Mucosa of descending colon (tissue), 3 donors: ENCODE measurements at regions not wholly inside any gene's neighbourhood (a gene's known extent, or its start where the extent isn't known, plus 50 kb on each side); places are given as distances from the start of the nearest gene placed in this dataset.

Source experiments
- ATAC-seq: fragments of 200-7000 bp; cut with Tn5 transposase; one replicate; pipeline ENCODE4 v1.9.1; 2020; ENCODE audit warnings: mild to moderate bottlenecking, moderate library complexity
- DNase-seq, 3 donors: peaks; one replicate each; pipeline ENCODE4 v3.0.0-alpha.2; 2020
- H3K36me3 ChIP-seq: fragments of 200-600 bp; one replicate; pipeline ENCODE4 v1.8.0; 2021; ENCODE audit warnings: low read depth, mild to moderate bottlenecking
- H3K4me1 ChIP-seq: fragments of 200-600 bp; one replicate; pipeline ENCODE4 v1.8.0; 2021; ENCODE audit warnings: low read depth, mild to moderate bottlenecking
- H3K4me3 ChIP-seq: fragments of 200-600 bp; one replicate; pipeline ENCODE4 v1.8.0; 2021; ENCODE audit warnings: mild to moderate bottlenecking
- H3K9me3 ChIP-seq: fragments of 200-600 bp; one replicate; pipeline ENCODE4 v1.8.0; 2021; ENCODE audit warnings: mild to moderate bottlenecking
- CTCF ChIP-seq: fragments of 200-600 bp; IDR thresholded peaks from one replicate; pipeline ENCODE4 v1.8.0; 2022; ENCODE audit warnings: antibody characterized with exemption, mild to moderate bottlenecking
- intact Hi-C, 2 donors: fragments of 100-400 bp; cut with DNase I in 1 of 2; cut with micrococcal nuclease in 1 of 2; formaldehyde crosslinking; loops; one replicate each; pipeline versions ENCODE4 v1.11.0 to v1.11.1; 2022; cut with DNase I, micrococcal nuclease
- donor health status: DM: no; HTN: no; CAD: no; lungs with moderate emphysema.
- donor health status: DM: no; HTN: no; CAD: no.
- donor health status: DM: no; HTN: yes; CAD: no.

- intact Hi-C loops: no loop called here
- no peak for ATAC-seq
- Histone ChIP-seq H3K36me3 (no peaks in the 10 kb centered on the region), H3K4me3 (no peak overlapping the region), H3K9me3 (no peaks in the 10 kb centered on the region), H3K4me1 (no peaks in the 10 kb centered on the region)
- no peak for DNase-seq
- no peak for TF ChIP-seq CTCF
These were observed 377.8 kb upstream of the HS6ST1 start for GRCh38 chr2:128696421-128696820.

DNA sequence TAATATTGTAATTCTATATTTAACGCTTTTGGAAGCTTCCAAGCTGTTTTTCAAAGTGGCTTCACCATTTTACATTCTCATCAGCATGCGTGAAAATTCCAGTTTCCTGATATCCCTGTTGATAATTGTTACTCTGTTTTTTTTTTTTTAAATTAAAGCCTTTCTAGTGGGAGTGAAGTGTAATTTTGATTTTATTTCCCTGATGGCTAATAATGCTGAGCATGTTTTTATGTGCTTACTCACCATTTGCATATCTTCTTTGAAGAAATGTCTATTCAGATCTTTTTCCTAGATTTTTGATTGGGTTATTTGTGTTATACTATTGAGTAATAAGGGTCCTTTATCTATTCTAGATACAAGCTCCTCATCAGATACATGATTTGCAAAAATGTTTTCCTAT is 382.8 kb upstream of the HS6ST1 start:
- Histone ChIP-seq H3K4me3 (no peak overlapping the region), H3K36me3 (no peaks in the 10 kb centered on the region), H3K4me1 (no peaks in the 10 kb centered on the region), H3K9me3 (peaks cover 3% of the 10 kb centered on the region)
- DNase-seq (no peak), ATAC-seq (no peak)
- intact Hi-C loops: no loop called here
- no peak for TF ChIP-seq CTCF

DNA sequence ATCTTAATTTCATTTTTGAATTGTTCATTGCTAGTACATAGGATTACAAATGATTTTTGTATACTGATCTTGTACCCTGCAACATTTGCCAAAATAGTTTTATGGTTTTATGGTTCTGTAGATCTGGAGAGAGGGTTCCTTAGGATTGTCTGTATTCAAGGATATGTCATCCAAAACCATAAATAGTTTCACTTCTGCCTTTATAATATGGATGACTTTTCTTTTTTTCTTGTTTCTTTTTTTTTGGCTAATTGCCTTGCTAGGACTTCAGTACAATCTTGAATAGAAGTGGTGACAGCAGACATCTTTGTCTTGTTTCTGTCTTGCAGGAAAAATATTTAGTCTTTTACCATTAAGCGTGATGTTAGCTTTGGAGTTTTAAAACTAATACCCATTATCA is 383.9 kb upstream of the HS6ST1 start:
- no peak for TF ChIP-seq CTCF
- no peaks in the 10 kb centered on the region for H3K4me1 ChIP-seq
- peaks cover 11% of the 10 kb centered on the region for H3K9me3 ChIP-seq
- no peaks in the 10 kb centered on the region for H3K36me3 ChIP-seq
- intact Hi-C loops: no loop called here
- H3K4me3 ChIP-seq: no peak overlapping the region
- ATAC-seq (no peak), DNase-seq (no peak)

DNA sequence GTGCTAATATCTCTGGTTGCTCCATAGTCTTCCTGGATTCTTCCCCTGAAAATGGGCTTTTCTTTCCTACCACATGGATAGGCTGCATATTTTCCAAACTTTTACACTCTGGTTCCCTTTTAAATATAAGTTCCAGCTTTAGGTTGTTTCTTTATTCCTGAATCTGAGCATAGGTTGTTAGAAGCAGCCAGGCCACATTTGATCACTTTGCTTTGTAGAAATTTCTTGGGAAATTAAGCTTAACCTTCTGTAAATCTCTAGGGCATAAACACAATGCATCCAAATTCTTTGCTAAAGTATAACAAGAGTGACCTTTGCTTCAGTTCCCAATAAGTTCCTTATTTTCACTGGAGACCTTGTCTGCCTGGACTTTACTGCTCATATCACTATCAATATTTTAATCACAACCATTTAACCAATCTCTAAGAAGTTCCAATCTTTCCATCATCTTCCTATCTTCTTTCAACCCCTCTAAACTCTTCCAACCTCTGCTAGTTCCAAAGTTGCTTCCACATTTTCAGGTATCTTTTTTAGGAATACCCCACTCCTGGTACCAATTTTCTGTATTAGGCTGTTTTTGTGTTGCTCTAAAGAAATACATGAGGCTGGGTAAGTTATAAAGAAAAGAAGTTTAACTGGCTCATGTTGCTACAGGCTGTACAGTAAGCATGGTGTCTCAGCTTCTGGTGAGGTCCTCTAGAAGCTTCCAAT is 389.6 kb upstream of the HS6ST1 start:
- H3K9me3 ChIP-seq: peaks cover 27% of the 10 kb centered on the region
- DNase-seq (no peak), ATAC-seq (no peak)
- H3K4me1 ChIP-seq: no peaks in the 10 kb centered on the region
- no peak overlapping the region for H3K4me3 ChIP-seq
- TF ChIP-seq CTCF: no peak
- intact Hi-C loops: no loop called here
- no peaks in the 10 kb centered on the region for H3K36me3 ChIP-seq

DNA sequence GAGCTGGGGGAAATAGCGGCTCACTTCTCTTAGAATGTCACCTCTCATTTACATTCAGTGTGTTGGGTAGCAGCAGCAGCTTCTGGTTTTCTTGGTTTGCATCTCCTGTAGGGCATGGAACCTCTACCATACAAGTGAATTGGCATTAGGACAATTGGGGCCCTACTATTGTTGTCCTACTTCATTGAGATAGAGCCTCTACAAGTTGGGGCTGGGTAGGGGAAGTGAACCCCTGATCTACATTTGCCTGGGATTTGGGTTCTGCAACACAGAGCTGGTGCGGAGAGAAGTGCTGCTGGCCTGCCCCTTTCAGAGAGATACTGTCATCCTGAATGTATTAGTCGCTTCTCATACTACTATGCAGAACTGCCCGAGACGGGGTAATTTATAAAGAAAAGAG is 391.6 kb upstream of the HS6ST1 start:
- no peak for TF ChIP-seq CTCF
- no peak overlapping the region for H3K4me3 ChIP-seq
- no peaks in the 10 kb centered on the region for H3K36me3 ChIP-seq
- ATAC-seq: no peak
- no peaks in the 10 kb centered on the region for H3K4me1 ChIP-seq
- intact Hi-C loops: no loop called here
- no peak for DNase-seq
- peaks cover 27% of the 10 kb centered on the region for H3K9me3 ChIP-seq

DNA sequence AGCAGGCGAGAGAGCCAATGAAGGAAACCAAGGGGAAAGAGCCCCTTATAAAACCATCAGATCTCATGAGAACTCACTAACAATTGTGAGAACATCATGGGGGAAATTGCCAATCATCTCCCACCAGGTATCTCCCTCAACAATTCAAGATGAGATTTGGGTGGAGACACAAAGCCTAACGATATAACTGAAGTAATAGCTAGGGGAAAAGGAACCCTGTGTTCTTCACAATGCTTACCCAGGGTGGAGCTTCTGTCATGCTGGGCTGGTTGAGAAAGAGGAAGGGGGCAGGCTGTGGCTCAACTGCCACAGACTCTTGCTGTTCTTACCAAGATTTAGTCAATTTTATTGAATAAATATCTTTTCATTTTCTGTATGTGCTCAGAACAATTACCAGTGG is 392.1 kb upstream of the HS6ST1 start:
- intact Hi-C loops: no loop called here
- Histone ChIP-seq H3K36me3 (no peaks in the 10 kb centered on the region), H3K4me1 (no peaks in the 10 kb centered on the region), H3K9me3 (peaks cover 26% of the 10 kb centered on the region), H3K4me3 (no peak overlapping the region)
- no peak for TF ChIP-seq CTCF
- ATAC-seq: no peak
- no peak for DNase-seq
